ENCODE measurements at regions not wholly inside any gene's neighbourhood (a gene's known extent, or its start where the extent isn't known, plus 50 kb on each side); places are given as distances from the start of the nearest gene placed in this dataset.

DNA sequence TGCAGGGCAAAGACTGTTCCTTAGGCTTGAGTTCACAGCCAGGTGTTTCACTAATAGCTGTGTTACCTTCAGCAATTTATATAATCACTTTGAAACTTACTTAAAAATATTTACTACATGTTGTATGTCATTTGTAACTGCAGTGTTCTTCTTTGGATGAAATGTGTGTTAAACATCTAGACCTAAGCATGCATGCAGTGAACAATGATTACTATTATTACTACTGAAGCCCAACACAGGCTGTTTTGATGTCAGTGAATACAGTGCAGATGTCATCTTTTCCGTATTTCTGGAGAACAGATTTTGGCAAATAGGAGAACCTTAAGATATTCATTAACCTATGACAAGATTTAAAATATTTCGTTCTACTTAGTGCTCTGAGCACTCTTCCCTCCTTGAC, 101.8 kb upstream of the ANK2 start:
- TF ChIP-seq, protein P1, sequence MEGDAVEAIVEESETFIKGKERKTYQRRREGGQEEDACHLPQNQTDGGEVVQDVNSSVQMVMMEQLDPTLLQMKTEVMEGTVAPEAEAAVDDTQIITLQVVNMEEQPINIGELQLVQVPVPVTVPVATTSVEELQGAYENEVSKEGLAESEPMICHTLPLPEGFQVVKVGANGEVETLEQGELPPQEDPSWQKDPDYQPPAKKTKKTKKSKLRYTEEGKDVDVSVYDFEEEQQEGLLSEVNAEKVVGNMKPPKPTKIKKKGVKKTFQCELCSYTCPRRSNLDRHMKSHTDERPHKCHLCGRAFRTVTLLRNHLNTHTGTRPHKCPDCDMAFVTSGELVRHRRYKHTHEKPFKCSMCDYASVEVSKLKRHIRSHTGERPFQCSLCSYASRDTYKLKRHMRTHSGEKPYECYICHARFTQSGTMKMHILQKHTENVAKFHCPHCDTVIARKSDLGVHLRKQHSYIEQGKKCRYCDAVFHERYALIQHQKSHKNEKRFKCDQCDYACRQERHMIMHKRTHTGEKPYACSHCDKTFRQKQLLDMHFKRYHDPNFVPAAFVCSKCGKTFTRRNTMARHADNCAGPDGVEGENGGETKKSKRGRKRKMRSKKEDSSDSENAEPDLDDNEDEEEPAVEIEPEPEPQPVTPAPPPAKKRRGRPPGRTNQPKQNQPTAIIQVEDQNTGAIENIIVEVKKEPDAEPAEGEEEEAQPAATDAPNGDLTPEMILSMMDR (conservative IDR thresholded peaks at IDR 0.05; ENCODE audit: low read depth, low read length), result no peak
- TF ChIP-seq EZH2 (IDR thresholded peaks at IDR 0.05; ENCODE audit: low read length, unreplicated experiment) (no peak), EZH2phosphoT487 (IDR thresholded peaks at IDR 0.05; ENCODE audit: borderline replicate concordance, low read length) (no peak)

Measured in PC-3 (cell line).